ENCODE measurements at regions not wholly inside any gene's neighbourhood (a gene's known extent, or its start where the extent isn't known, plus 50 kb on each side); places are given as distances from the start of the nearest gene placed in this dataset.

DNA sequence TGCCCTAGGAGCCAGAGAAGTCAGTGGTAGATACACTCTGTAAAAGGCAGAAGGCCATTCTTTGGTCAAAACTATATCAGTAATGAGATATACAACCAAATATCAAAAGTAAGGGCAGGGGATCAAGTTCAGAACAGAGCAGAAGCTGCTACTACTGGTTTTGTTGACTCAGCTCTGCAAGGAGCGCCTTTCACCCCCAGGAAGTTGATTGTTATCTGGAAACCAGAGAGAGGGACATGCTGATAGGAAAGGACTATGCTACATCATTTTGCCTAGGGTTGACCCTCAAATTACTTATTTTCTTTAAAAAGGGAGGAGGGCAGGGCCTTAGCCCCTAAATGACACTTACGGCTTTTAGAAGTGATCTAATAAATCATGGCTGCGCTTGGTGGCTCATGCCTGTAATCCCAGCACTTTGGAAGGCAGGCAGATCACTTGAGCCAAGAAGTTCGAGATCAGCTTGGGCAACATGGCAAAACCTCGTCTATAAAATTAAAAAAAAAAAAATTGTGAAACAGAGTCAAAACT, 194.0 kb downstream of the KLHL28 start:
- TF ChIP-seq KLF13 (tag; IDR thresholded peaks at IDR 0.05; ENCODE audit: borderline replicate concordance, low read depth) (no peak), HDAC3 (IDR thresholded peaks at IDR 0.05; ENCODE audit: borderline replicate concordance, partially characterized antibody) (no peak), MXI1 (IDR thresholded peaks at IDR 0.05; ENCODE audit: low read depth, low read length) (no peak), SRF (CRISPR knock-in tag; IDR thresholded peaks at IDR 0.05) (no peak), MYC (IDR thresholded peaks at IDR 0.05; ENCODE audit: low read depth, low read length) (no peak), MYC (CRISPR knock-in tag; IDR thresholded peaks at IDR 0.05; ENCODE audit: borderline replicate concordance, low read depth) (no peak), ARID2 (IDR thresholded peaks at IDR 0.05) (no peak), BMI1 (IDR thresholded peaks at IDR 0.05; ENCODE audit: low read length) (no peak), SRSF7 (optimal IDR thresholded peaks at IDR 0.05; ENCODE audit: low read depth, low read length) (no peak), ZNF232 (CRISPR knock-in tag; IDR thresholded peaks at IDR 0.05) (no peak)
- TF ChIP-seq, protein P1, sequence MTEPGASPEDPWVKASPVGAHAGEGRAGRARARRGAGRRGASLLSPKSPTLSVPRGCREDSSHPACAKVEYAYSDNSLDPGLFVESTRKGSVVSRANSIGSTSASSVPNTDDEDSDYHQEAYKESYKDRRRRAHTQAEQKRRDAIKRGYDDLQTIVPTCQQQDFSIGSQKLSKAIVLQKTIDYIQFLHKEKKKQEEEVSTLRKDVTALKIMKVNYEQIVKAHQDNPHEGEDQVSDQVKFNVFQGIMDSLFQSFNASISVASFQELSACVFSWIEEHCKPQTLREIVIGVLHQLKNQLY (CRISPR knock-in tag; conservative IDR thresholded peaks at IDR 0.05): no peak
- TF ChIP-seq, protein P2, sequence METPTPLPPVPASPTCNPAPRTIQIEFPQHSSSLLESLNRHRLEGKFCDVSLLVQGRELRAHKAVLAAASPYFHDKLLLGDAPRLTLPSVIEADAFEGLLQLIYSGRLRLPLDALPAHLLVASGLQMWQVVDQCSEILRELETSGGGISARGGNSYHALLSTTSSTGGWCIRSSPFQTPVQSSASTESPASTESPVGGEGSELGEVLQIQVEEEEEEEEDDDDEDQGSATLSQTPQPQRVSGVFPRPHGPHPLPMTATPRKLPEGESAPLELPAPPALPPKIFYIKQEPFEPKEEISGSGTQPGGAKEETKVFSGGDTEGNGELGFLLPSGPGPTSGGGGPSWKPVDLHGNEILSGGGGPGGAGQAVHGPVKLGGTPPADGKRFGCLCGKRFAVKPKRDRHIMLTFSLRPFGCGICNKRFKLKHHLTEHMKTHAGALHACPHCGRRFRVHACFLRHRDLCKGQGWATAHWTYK (CRISPR knock-in tag; IDR thresholded peaks at IDR 0.05): no peak

All from K562 (cell line).